IPS-11a (cell line): ENCODE measurements at regions not wholly inside any gene's neighbourhood (a gene's known extent, or its start where the extent isn't known, plus 50 kb on each side); places are given as distances from the start of the nearest gene placed in this dataset.

Experiments used
- H3K4me3 ChIP-seq: one replicate; pipeline ENCODE4 v1.5.1; 2013; ENCODE audit warnings: low read depth, low read length, control low read depth

- no peak overlapping the region for H3K4me3 ChIP-seq
Measured at GRCh38 chr5:174326372-174326771, 280.9 kb downstream of the NSG2 start.

GRCh38 chr5:174327317-174327864, 281.9 kb downstream of the NSG2 start:
- H3K4me3 ChIP-seq: no peak overlapping the region

- H3K4me3 ChIP-seq: no peak overlapping the region
Measured at GRCh38 chr5:174327896-174328295, 282.4 kb downstream of the NSG2 start.

- no peak overlapping the region for H3K4me3 ChIP-seq
Measured at GRCh38 chr5:174328631-174329299, 283.3 kb downstream of the NSG2 start.

GRCh38 chr5:174329738-174330137, 284.2 kb downstream of the NSG2 start:
- no peak overlapping the region for H3K4me3 ChIP-seq

GRCh38 chr5:174335682-174336364, 290.3 kb downstream of the NSG2 start:
- H3K4me3 ChIP-seq: no peak overlapping the region

GRCh38 chr5:174336479-174336878, 291.0 kb downstream of the NSG2 start:
- no peak overlapping the region for H3K4me3 ChIP-seq

- H3K4me3 ChIP-seq: no peak overlapping the region
Measured at GRCh38 chr5:174337276-174338184, 292.0 kb downstream of the NSG2 start.

- H3K4me3 ChIP-seq: no peak overlapping the region
Measured at GRCh38 chr5:174338185-174339010, 292.9 kb downstream of the NSG2 start.

GRCh38 chr5:174339130-174339529, 293.6 kb downstream of the NSG2 start:
- no peak overlapping the region for H3K4me3 ChIP-seq

GRCh38 chr5:174340226-174340625, 294.7 kb downstream of the NSG2 start:
- no peak overlapping the region for H3K4me3 ChIP-seq

GRCh38 chr5:174342696-174343095, 297.2 kb downstream of the NSG2 start:
- no peak overlapping the region for H3K4me3 ChIP-seq

- H3K4me3 ChIP-seq: no peak overlapping the region
Measured at GRCh38 chr5:174343826-174344225, 298.3 kb downstream of the NSG2 start.

GRCh38 chr5:174344335-174344734, 298.8 kb downstream of the NSG2 start:
- H3K4me3 ChIP-seq: no peak overlapping the region

- no peak overlapping the region for H3K4me3 ChIP-seq
Measured at GRCh38 chr5:174347183-174347582, 301.7 kb downstream of the NSG2 start.

- no peak overlapping the region for H3K4me3 ChIP-seq
Measured at GRCh38 chr5:174348311-174348981, 302.9 kb downstream of the NSG2 start.

- H3K4me3 ChIP-seq: no peak overlapping the region
Measured at GRCh38 chr5:174352681-174353080, 307.2 kb downstream of the NSG2 start.

- no peak overlapping the region for H3K4me3 ChIP-seq
Measured at GRCh38 chr5:174354571-174354970, 309.1 kb downstream of the NSG2 start.

GRCh38 chr5:174355208-174355612, 309.7 kb downstream of the NSG2 start:
- H3K4me3 ChIP-seq: no peak overlapping the region

- H3K4me3 ChIP-seq: no peak overlapping the region
Measured at GRCh38 chr5:174355995-174356394, 310.5 kb downstream of the NSG2 start.
